ENCODE measurements at regions not wholly inside any gene's neighbourhood (a gene's known extent, or its start where the extent isn't known, plus 50 kb on each side); places are given as distances from the start of the nearest gene placed in this dataset.

DNA sequence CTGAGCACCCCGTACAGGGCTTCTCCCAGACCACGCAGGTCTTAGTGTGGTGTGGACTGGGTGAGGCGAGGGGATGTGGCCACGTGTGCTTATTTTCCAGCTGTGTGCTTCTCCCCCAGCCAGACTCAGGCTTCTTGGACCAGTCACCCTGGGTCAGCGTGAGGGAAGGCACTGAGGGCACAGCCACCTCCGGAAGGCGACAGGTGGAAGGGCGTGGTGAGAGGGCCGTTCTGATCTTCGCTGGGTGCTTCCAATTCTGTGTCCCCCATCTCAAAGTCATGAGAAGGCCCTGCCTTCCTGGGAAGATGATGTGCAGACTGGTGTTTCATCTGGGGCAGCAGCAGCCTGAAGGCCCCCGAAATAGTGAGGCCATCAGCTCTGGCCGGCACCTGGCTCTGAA is 169.7 kb upstream of the MYCN start:
- no peaks in the 10 kb centered on the region for H4K20me1 ChIP-seq (ENCODE audit: insufficient read depth)
- no peak overlapping the region for H3K9ac ChIP-seq (ENCODE audit: low read length)
- TF ChIP-seq, protein P1, sequence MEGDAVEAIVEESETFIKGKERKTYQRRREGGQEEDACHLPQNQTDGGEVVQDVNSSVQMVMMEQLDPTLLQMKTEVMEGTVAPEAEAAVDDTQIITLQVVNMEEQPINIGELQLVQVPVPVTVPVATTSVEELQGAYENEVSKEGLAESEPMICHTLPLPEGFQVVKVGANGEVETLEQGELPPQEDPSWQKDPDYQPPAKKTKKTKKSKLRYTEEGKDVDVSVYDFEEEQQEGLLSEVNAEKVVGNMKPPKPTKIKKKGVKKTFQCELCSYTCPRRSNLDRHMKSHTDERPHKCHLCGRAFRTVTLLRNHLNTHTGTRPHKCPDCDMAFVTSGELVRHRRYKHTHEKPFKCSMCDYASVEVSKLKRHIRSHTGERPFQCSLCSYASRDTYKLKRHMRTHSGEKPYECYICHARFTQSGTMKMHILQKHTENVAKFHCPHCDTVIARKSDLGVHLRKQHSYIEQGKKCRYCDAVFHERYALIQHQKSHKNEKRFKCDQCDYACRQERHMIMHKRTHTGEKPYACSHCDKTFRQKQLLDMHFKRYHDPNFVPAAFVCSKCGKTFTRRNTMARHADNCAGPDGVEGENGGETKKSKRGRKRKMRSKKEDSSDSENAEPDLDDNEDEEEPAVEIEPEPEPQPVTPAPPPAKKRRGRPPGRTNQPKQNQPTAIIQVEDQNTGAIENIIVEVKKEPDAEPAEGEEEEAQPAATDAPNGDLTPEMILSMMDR (IDR thresholded peaks at IDR 0.05; ENCODE audit: poor library complexity, severe bottlenecking): no peak
- TF ChIP-seq SMC3 (conservative IDR thresholded peaks at IDR 0.05; ENCODE audit: poor library complexity) (no peak), EP300 (conservative IDR thresholded peaks at IDR 0.05; ENCODE audit: poor library complexity, severe bottlenecking) (no peak), EZH2 (IDR thresholded peaks at IDR 0.05; ENCODE audit: borderline replicate concordance, insufficient read depth, low read length, poor library complexity, severe bottlenecking) (no peak), POLR2AphosphoS5 (IDR thresholded peaks at IDR 0.05) (no peak), RAD21 (conservative IDR thresholded peaks at IDR 0.05) (no peak), MXI1 (conservative IDR thresholded peaks at IDR 0.05; ENCODE audit: poor library complexity, severe bottlenecking) (no peak), TAF1 (IDR thresholded peaks at IDR 0.05; ENCODE audit: low read depth) (no peak)
- TF ChIP-seq, protein P2, sequence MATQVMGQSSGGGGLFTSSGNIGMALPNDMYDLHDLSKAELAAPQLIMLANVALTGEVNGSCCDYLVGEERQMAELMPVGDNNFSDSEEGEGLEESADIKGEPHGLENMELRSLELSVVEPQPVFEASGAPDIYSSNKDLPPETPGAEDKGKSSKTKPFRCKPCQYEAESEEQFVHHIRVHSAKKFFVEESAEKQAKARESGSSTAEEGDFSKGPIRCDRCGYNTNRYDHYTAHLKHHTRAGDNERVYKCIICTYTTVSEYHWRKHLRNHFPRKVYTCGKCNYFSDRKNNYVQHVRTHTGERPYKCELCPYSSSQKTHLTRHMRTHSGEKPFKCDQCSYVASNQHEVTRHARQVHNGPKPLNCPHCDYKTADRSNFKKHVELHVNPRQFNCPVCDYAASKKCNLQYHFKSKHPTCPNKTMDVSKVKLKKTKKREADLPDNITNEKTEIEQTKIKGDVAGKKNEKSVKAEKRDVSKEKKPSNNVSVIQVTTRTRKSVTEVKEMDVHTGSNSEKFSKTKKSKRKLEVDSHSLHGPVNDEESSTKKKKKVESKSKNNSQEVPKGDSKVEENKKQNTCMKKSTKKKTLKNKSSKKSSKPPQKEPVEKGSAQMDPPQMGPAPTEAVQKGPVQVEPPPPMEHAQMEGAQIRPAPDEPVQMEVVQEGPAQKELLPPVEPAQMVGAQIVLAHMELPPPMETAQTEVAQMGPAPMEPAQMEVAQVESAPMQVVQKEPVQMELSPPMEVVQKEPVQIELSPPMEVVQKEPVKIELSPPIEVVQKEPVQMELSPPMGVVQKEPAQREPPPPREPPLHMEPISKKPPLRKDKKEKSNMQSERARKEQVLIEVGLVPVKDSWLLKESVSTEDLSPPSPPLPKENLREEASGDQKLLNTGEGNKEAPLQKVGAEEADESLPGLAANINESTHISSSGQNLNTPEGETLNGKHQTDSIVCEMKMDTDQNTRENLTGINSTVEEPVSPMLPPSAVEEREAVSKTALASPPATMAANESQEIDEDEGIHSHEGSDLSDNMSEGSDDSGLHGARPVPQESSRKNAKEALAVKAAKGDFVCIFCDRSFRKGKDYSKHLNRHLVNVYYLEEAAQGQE (IDR thresholded peaks at IDR 0.05; ENCODE audit: borderline replicate concordance): no peak
- H3K36me3 ChIP-seq (ENCODE audit: insufficient read depth, low read length): no peaks in the 10 kb centered on the region
- H3F3A ChIP-seq (ENCODE audit: insufficient read depth, low read length, poor library complexity, severe bottlenecking): no peaks in the 10 kb centered on the region
- no peaks in the 10 kb centered on the region for H3K9me3 ChIP-seq (ENCODE audit: low read length)
- no peaks in the 10 kb centered on the region for H3K27me3 ChIP-seq (ENCODE audit: insufficient read depth, low read depth, low read length)
- no peak overlapping the region for H2AFZ ChIP-seq (ENCODE audit: low read depth, low read length)
- H3K79me2 ChIP-seq (replicated peaks; ENCODE audit: insufficient read depth, low read length): no peaks in the 10 kb centered on the region
- no peak overlapping the region for H3K27ac ChIP-seq (ENCODE audit: low read length)
- H3K9me2 ChIP-seq (ENCODE audit: insufficient read depth, low read length): no peaks in the 10 kb centered on the region
- no peak overlapping the region for H3K4me2 ChIP-seq (ENCODE audit: low read length)
- H3K4me3 ChIP-seq (ENCODE audit: low read length): no peak overlapping the region

DNA sequence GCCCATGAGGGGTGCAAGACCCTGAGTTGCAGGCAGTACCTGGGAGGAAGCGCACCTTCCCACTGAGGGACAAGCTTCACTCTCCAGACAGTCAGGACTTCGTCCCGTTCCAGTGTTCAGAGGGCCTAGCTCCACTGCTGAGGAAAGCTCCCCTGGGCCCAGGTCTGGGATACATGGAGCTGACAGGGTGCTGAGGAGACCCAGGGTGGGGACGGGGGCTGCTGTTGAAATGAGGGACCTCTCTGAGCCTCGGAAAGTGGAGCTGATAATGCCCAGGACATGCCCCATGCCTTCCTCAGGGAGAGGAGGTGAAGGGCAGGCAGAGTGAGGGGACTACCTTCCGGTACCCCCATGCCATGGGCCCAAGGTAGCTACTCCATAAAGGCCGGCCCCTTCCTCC is 169.2 kb upstream of the MYCN start:
- H3K9me2 ChIP-seq (ENCODE audit: insufficient read depth, low read length): no peaks in the 10 kb centered on the region
- H3K27ac ChIP-seq (ENCODE audit: low read length): no peak overlapping the region
- no peaks in the 10 kb centered on the region for H3K36me3 ChIP-seq (ENCODE audit: insufficient read depth, low read length)
- H3K4me3 ChIP-seq (ENCODE audit: low read length): no peak overlapping the region
- H3K9me3 ChIP-seq (ENCODE audit: low read length): no peaks in the 10 kb centered on the region
- no peak overlapping the region for H3K4me2 ChIP-seq (ENCODE audit: low read length)
- no peaks in the 10 kb centered on the region for H3K27me3 ChIP-seq (ENCODE audit: insufficient read depth, low read depth, low read length)
- H4K20me1 ChIP-seq (ENCODE audit: insufficient read depth): no peaks in the 10 kb centered on the region
- no peaks in the 10 kb centered on the region for H3F3A ChIP-seq (ENCODE audit: insufficient read depth, low read length, poor library complexity, severe bottlenecking)
- H2AFZ ChIP-seq (ENCODE audit: low read depth, low read length): no peak overlapping the region
- no peaks in the 10 kb centered on the region for H3K79me2 ChIP-seq (replicated peaks; ENCODE audit: insufficient read depth, low read length)
- TF ChIP-seq EZH2 (IDR thresholded peaks at IDR 0.05; ENCODE audit: borderline replicate concordance, insufficient read depth, low read length, poor library complexity, severe bottlenecking) (no peak), EP300 (conservative IDR thresholded peaks at IDR 0.05; ENCODE audit: poor library complexity, severe bottlenecking) (no peak), POLR2AphosphoS5 (IDR thresholded peaks at IDR 0.05) (no peak), RAD21 (conservative IDR thresholded peaks at IDR 0.05) (no peak), TAF1 (IDR thresholded peaks at IDR 0.05; ENCODE audit: low read depth) (no peak), SMC3 (conservative IDR thresholded peaks at IDR 0.05; ENCODE audit: poor library complexity) (no peak), MXI1 (conservative IDR thresholded peaks at IDR 0.05; ENCODE audit: poor library complexity, severe bottlenecking) (no peak)
- TF ChIP-seq, protein P2 (IDR thresholded peaks at IDR 0.05; ENCODE audit: borderline replicate concordance): no peak
- TF ChIP-seq, protein P1 (IDR thresholded peaks at IDR 0.05; ENCODE audit: poor library complexity, severe bottlenecking): no peak
- no peak overlapping the region for H3K9ac ChIP-seq (ENCODE audit: low read length)
